GM12872 (cell line): ENCODE measurements at regions not wholly inside any gene's neighbourhood (a gene's known extent, or its start where the extent isn't known, plus 50 kb on each side); places are given as distances from the start of the nearest gene placed in this dataset.

Experiments used
- TF ChIP-seq, protein P1 (sequence below): IDR thresholded peaks from 3 replicates; pipeline ENCODE4 v1.5.1; 2011; ENCODE audit warnings: low read depth, mild to moderate bottlenecking, low read length, moderate library complexity; ENCODE audit not compliant: insufficient read depth

DNA sequence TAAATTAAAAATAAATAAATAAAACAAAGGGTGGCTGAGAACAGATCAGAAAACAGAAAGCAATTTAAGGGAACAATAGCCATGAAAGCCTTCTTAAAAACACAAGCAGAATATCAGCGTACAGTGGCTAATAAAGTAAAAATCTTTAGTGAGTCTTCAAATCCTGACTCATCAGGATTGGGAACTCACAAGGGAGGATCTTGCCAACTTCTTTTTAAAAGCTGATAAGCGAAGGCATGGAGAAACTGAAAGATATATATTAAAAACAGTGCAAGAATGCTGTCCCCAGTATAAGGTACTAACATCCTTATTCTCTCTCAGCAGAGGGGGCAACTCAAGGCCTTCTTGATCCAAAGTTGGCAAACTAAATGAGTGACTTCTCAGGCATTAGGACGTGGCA, 180.1 kb downstream of the DHX15 start:
- TF ChIP-seq, protein P1, sequence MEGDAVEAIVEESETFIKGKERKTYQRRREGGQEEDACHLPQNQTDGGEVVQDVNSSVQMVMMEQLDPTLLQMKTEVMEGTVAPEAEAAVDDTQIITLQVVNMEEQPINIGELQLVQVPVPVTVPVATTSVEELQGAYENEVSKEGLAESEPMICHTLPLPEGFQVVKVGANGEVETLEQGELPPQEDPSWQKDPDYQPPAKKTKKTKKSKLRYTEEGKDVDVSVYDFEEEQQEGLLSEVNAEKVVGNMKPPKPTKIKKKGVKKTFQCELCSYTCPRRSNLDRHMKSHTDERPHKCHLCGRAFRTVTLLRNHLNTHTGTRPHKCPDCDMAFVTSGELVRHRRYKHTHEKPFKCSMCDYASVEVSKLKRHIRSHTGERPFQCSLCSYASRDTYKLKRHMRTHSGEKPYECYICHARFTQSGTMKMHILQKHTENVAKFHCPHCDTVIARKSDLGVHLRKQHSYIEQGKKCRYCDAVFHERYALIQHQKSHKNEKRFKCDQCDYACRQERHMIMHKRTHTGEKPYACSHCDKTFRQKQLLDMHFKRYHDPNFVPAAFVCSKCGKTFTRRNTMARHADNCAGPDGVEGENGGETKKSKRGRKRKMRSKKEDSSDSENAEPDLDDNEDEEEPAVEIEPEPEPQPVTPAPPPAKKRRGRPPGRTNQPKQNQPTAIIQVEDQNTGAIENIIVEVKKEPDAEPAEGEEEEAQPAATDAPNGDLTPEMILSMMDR, result no peak

DNA sequence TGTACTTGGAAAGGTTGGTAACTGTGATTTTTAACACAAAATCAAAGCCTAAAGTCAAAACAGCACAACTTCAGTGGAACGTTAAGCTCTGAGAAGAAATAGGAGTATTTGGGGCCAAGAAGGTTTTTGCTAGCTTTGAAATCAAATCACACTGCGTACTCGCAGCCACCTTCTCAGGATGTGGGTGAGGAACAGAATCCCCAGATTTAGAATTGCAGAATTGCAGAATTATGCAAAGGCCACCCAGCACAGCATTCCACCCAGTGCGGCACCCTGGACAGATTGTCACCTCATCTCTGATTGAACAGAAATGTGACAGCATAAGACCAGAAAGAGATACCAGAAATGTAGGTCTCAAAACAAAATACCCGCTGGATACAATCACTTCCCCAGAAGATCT, 181.1 kb downstream of the DHX15 start:
- TF ChIP-seq, protein P1, result no peak

DNA sequence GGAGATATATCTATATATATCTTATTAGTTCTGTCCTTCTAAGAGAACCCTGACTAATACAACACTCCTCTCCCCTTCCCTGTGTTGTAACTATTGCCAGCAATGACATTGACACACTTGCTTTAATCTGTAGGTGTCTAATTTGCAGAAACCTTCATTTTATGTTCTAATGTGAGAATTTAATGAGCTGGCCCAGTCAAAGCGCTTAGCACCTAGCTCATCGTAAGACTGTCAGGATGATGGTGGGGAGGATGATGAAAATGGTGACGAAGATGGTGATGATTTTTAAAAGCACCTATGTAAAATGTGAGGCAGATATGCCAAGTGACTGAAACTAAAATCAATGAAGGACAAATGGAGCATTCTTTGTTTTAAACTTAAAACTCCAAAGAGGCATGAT, 183.8 kb downstream of the DHX15 start:
- TF ChIP-seq, protein P1, result no peak

DNA sequence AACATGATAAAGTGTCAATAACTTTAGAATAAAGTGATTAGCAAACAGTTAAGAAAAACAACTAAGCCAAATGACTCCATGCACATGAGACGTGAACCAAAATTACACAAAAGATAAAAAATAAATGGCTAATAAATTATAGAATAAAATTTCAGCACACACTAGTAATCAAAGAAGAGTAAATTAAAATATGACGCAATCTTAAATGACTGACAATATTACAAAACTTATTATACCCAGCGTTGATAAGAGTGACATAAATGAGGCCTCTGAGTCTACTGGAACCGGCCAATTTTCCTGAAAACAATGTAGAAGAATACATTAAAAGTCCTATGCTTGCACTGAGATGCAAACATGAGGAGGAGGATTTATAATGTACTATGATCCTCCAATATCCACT, 187.4 kb downstream of the DHX15 start:
- TF ChIP-seq, protein P1, result no peak

DNA sequence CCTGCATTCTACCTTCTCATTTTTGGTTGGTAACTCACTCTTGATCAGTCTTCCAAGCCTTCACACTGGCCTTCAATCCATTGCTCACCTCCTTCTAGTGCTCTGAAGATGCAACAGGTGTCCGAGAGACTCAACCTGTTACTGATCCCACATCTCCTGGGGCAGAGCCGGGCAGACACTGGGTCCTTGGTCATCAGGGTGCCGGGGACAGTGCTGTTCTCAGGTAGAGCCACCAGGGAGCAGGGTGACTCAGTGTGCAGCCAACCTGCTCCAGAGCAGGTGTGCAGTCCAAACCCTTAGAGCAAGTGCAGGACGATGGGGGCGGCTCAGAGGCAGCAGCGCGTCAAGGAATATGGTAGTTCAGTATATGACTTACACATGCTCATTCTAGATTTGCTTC, 188.4 kb downstream of the DHX15 start:
- TF ChIP-seq, protein P1, result no peak

DNA sequence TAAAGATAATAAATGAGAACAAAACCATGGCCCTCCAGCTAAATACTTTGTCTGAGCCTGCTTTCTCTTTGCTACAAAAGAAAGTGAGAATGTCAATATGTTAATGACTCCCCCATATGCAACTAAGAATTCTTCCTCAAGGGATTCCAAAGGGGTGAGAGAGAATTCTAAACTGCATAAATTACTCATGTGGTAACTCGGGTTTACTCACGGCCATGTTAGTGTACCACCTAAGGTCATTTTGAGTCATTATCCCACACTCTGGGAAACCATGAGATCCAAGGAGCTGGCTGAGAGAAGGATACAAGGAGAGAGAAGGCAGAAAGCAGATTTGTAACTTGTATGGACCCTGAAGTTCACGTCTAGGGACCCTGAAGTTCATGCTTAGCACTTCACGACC, 190.3 kb downstream of the DHX15 start:
- TF ChIP-seq, protein P1, result no peak

DNA sequence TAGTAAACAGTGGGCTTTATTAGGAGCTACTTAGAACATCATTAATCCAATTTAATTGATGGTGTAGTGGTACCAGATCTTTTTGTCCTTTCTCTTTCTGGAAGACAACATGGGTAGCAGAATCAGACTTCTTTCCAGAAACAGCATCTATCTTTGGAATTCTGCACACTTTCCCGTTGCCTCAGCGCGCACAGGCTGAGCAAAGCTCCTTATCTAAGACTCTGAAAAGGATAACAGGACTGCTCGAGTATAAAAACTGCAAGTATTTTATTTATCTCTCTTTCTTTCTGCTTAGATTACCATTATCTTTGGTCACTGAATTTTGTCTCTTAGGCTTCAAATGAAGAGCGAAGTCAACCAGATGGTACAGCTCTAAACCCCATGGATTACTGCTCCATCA, 191.7 kb downstream of the DHX15 start:
- TF ChIP-seq, protein P1, result no peak

DNA sequence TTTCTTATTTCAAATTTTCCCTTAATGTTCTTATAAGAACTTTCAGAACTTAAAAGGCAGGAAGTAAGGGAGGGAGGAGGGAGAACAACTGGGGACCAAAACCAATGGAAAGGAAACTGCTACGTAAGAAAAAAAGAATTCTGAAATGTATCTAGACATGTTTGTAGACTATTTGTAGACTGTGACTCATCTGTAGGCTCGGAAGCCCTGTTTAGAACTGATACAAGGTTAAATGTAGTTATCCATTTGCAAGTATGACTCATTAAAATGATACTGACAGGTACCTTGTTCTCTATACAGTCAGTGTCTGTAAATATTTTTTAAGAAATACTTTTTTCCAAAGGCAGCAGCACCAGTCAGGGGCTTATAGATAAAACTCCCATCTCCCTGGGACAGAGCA, 202.0 kb downstream of the DHX15 start:
- TF ChIP-seq, protein P1, result no peak
